Heart left ventricle (tissue), 16 donors: ENCODE measurements at regions not wholly inside any gene's neighbourhood (a gene's known extent, or its start where the extent isn't known, plus 50 kb on each side); places are given as distances from the start of the nearest gene placed in this dataset.

ENCODE experiments used
- ATAC-seq, 4 donors: fragments of 200-7000 bp; cut with Tn5 transposase; one replicate each; pipeline ENCODE4 v1.9.1; 2020 to 2022; ENCODE audit warnings: moderate library complexity in 4 of 4, mild to moderate bottlenecking in 3 of 4, moderate number of reproducible peaks in 1 of 4
- DNase-seq, 5 donors: peaks; one replicate each; pipeline ENCODE4 v3.0.0-alpha.2; 2020
- H3K27ac ChIP-seq, 12 donors: fragments of 200-600 bp; sonication (generic) in 4 of 12; one replicate each; pipeline versions ENCODE4 v1.5.0 to v1.8.0; 2016 to 2022; ENCODE audit warnings: mild to moderate bottlenecking in 2 of 12
- H3K27me3 ChIP-seq, 9 donors: fragments of 200-600 bp; sonication (generic) in 2 of 9; one replicate each; pipeline versions ENCODE4 v1.5.1 to v1.8.0; 2016 to 2022; ENCODE audit warnings: mild to moderate bottlenecking in 3 of 9
- H3K36me3 ChIP-seq, 9 donors: fragments of 200-600 bp; sonication (generic) in 2 of 9; one replicate each; pipeline versions ENCODE4 v1.5.0 to v1.8.0; 2018 to 2022; ENCODE audit warnings: mild to moderate bottlenecking in 2 of 9
- H3K4me1 ChIP-seq, 12 donors: fragments of 200-600 bp; sonication (generic) in 4 of 12; one replicate each; pipeline versions ENCODE4 v1.5.0 to v1.8.0; 2016 to 2022; ENCODE audit warnings: mild to moderate bottlenecking in 3 of 12
- H3K4me3 ChIP-seq, 12 donors: fragments of 200-600 bp; sonication (generic) in 4 of 12; one replicate each; pipeline versions ENCODE4 v1.5.0 to v1.8.0; 2017 to 2022; ENCODE audit warnings: mild to moderate bottlenecking in 9 of 12, moderate library complexity in 4 of 12
- H3K9me3 ChIP-seq, 12 donors: fragments of 200-600 bp; sonication (generic) in 4 of 12; one replicate each; pipeline versions ENCODE4 v1.5.0 to v1.8.0; 2016 to 2022; ENCODE audit warnings: mild to moderate bottlenecking in 1 of 12
- CTCF ChIP-seq, 12 donors: fragments of 200-600 bp; sonication (generic) in 4 of 12; IDR thresholded peaks; one replicate each; pipeline versions ENCODE4 v1.5.0 to v1.8.0; 2018 to 2022; ENCODE audit warnings: antibody characterized with exemption in 12 of 12, mild to moderate bottlenecking in 5 of 12
- POLR2A ChIP-seq, 2 donors: fragments of 450-650 bp; IDR thresholded peaks; one replicate each; pipeline ENCODE4 v1.6.1; 2017; ENCODE audit warnings: antibody characterized with exemption in 2 of 2, mild to moderate bottlenecking in 2 of 2, moderate library complexity in 2 of 2
- WGBS, 4 donors: extraction: QIAGEN DNeasy Blood & Tissue Kit in 2 of 4; methylation state at CpG; one replicate each; pipeline versions ENCODE4 v1.1.5 to v1.1.7; 2013 to 2018; 5-methylcytosine and 5-hydroxymethylcytosine counted together
- intact Hi-C, 10 donors: fragments of 100-400 bp; cut with DNase I; formaldehyde crosslinking; loops; one replicate each; pipeline versions ENCODE4 v1.11.1 to v1.14.2; 2022
- donor health status: ischemic (EF 13 %, LVEDD 7.1; RV severe dilation, severe dysfunction).
- donor health status: healthy with polysubstance abuse.
- donor health status: DM: no; HTN: yes; CAD: no.
- donor health status: DM: no; HTN: no; CAD: no.
- donor health status: ischemic (EF 25% LVEDD 6.9; RV normal size, moderate dysfunction).
- donor health status: ischemic (EF 25% LVEDD 5.7; RV mildly dilated, moderate dysfunction).
- donor health status: healthy.
- donor health status: DM: yes; HTN: yes; CAD: no.
- donor health status: ischemic (EF 35%, LVEDD 5.7; RV mildly dilated, moderate dysfunction).
- donor health status: nonischemic (EF 11% LVEDD 7.7; RV severe dilation, severe dysfunction).
- donor health status: DM: yes; HTN: yes; CAD: no.
- donor health status: PGD.
- donor health status: ischemic (EF 29% LVEDD 5.4; RV normal size, mild dysfunction).
- donor health status: nonischemic (EF 23%, LVEDD 6.1; RV moderate dilation, normal function).

GRCh38 chr5:68627001-68627400 is 411.4 kb downstream of the PIK3R1 start:
- Histone ChIP-seq H3K4me1 (no peaks in the 10 kb centered on the region), H3K27me3 (peaks cover 0 to 1% (median 0%) of the 10 kb centered on the region in 9 donors), H3K27ac (no peak overlapping the region), H3K36me3 (no peaks in the 10 kb centered on the region), H3K4me3 (no peak overlapping the region), H3K9me3 (no peaks in the 10 kb centered on the region)
- no peak for ATAC-seq
- intact Hi-C loops, result no loop called here
- no peak for DNase-seq
- WGBS, 4 donors, result 88 to 95% (median 91%) methylated on average over 7 of the region's 7 CpGs
- TF ChIP-seq CTCF (IDR thresholded peaks at IDR 0.05), result no peak
- no peak for TF ChIP-seq POLR2A (IDR thresholded peaks at IDR 0.05)

GRCh38 chr5:68628082-68628814 is 412.7 kb downstream of the PIK3R1 start:
- H3K4me1 ChIP-seq, result no peaks in the 10 kb centered on the region
- ATAC-seq (no peak), DNase-seq (no peak)
- no peak overlapping the region for H3K27ac ChIP-seq
- no peaks in the 10 kb centered on the region for H3K36me3 ChIP-seq
- TF ChIP-seq CTCF (IDR thresholded peaks at IDR 0.05) (no peak), POLR2A (IDR thresholded peaks at IDR 0.05) (no peak)
- intact Hi-C loops, result no loop called here
- no peaks in the 10 kb centered on the region for H3K27me3 ChIP-seq
- no peaks in the 10 kb centered on the region for H3K9me3 ChIP-seq
- no peak overlapping the region for H3K4me3 ChIP-seq
- 75 to 77% (median 75%) methylated on average over 5 of the region's 5 CpGs for WGBS, 4 donors

GRCh38 chr5:68630354-68630753 is 414.8 kb downstream of the PIK3R1 start:
- H3K27me3 ChIP-seq, result no peaks in the 10 kb centered on the region
- intact Hi-C loops, result no loop called here
- no peak overlapping the region for H3K4me3 ChIP-seq
- no peak overlapping the region for H3K27ac ChIP-seq
- TF ChIP-seq POLR2A (IDR thresholded peaks at IDR 0.05), result no peak
- no peak for TF ChIP-seq CTCF (IDR thresholded peaks at IDR 0.05)
- no peaks in the 10 kb centered on the region for H3K36me3 ChIP-seq
- ATAC-seq (no peak), DNase-seq (no peak)
- no peaks in the 10 kb centered on the region for H3K9me3 ChIP-seq
- H3K4me1 ChIP-seq, result no peaks in the 10 kb centered on the region
- 90 to 98% (median 97%) methylated on average over 1 of the region's 1 CpG for WGBS, 4 donors

- Histone ChIP-seq H3K9me3 (no peaks in the 10 kb centered on the region), H3K4me1 (no peaks in the 10 kb centered on the region), H3K27me3 (no peaks in the 10 kb centered on the region), H3K4me3 (no peak overlapping the region), H3K36me3 (no peaks in the 10 kb centered on the region), H3K27ac (no peak overlapping the region)
- intact Hi-C loops, result no loop called here
- ATAC-seq (no peak), DNase-seq (no peak)
- TF ChIP-seq POLR2A (IDR thresholded peaks at IDR 0.05), result no peak
- no peak for TF ChIP-seq CTCF (IDR thresholded peaks at IDR 0.05)
- WGBS, 4 donors, result 90 to 94% (median 92%) methylated on average over 2 of the region's 2 CpGs
Observed at GRCh38 chr5:68631884-68632283, 416.3 kb downstream of the PIK3R1 start.
